Mesothelial cell of epicardium (in vitro differentiated cells): ENCODE measurements at regions not wholly inside any gene's neighbourhood (a gene's known extent, or its start where the extent isn't known, plus 50 kb on each side); places are given as distances from the start of the nearest gene placed in this dataset.

Experiments used
- DNase-seq, 2 experiments: peaks; one replicate each; pipeline ENCODE4 v3.0.0; 2021; ENCODE audit warnings: low spot score in 2 of 2; ENCODE audit not compliant: unreplicated experiment in 2 of 2
- H3K27ac Mint-ChIP-seq: 2 replicates; pipeline ENCODE4 v1.8.0; 2021; ENCODE audit warnings: mixed read lengths
- H3K27me3 Mint-ChIP-seq: 2 replicates; pipeline ENCODE4 v1.8.0; 2021; ENCODE audit warnings: low read depth, mixed read lengths
- H3K36me3 Mint-ChIP-seq: 2 replicates; pipeline ENCODE4 v1.8.0; 2021; ENCODE audit warnings: mixed read lengths
- H3K4me1 Mint-ChIP-seq: 2 replicates; pipeline ENCODE4 v1.8.0; 2021; ENCODE audit warnings: mixed read lengths
- H3K4me3 Mint-ChIP-seq: 2 replicates; pipeline ENCODE4 v1.8.0; 2021; ENCODE audit warnings: mild to moderate bottlenecking, moderate library complexity, mixed read lengths
- H3K9me3 Mint-ChIP-seq: 2 replicates; pipeline ENCODE4 v1.8.0; 2021; ENCODE audit warnings: mixed read lengths
- TF ChIP-seq, protein P1 (sequence below): fragments of 200-600 bp; sonication (generic); IDR thresholded peaks from one replicate; pipeline ENCODE4 v1.5.0; 2021; ENCODE audit warnings: antibody characterized with exemption; ENCODE audit not compliant: unreplicated experiment

DNA sequence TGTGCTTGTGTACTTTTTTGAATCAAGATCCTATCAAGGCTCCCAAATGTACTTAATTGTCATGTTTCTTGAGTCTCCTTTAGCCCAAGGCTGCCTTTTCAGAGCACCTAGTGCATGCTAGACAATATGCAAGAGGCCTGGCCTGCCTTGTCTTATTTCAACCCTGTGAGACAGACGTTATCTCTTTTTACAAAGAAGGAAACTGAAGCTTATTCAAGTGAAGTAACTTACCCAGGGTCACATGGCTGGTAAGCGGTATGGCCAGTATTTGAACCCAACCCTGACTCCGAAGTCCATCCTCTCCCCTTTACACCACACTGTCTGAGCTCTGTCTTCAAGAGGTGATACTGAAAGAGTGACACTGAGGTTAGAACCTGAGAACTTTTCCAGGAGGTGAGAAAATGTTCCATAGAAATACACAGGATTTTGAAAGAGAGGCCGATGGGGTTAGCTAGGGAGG is 505.1 kb downstream of the FOXO1 start:
- no peak for DNase-seq

DNA sequence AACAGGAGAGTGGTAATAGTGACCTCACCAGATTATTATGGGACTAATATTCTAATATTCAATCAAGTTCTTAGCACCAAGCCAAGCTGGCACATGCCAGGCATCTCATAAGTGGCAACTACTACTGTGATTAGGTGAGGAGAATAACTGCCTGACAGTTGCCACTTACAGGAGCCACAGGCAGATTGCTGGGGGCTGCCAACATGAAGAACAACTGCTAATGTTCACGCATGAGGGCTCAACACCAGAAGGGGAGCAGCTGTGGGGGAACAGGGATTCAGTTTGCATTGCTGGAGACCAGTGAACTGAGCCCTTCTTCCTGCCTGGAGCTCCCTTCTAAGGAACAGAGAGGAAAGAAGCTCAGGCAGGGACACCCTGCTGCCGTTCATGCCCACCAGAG is 504.5 kb downstream of the FOXO1 start:
- no peaks in the 10 kb centered on the region for H3K9me3 Mint-ChIP-seq
- no peak overlapping the region for H3K27ac Mint-ChIP-seq
- TF ChIP-seq, protein P1, sequence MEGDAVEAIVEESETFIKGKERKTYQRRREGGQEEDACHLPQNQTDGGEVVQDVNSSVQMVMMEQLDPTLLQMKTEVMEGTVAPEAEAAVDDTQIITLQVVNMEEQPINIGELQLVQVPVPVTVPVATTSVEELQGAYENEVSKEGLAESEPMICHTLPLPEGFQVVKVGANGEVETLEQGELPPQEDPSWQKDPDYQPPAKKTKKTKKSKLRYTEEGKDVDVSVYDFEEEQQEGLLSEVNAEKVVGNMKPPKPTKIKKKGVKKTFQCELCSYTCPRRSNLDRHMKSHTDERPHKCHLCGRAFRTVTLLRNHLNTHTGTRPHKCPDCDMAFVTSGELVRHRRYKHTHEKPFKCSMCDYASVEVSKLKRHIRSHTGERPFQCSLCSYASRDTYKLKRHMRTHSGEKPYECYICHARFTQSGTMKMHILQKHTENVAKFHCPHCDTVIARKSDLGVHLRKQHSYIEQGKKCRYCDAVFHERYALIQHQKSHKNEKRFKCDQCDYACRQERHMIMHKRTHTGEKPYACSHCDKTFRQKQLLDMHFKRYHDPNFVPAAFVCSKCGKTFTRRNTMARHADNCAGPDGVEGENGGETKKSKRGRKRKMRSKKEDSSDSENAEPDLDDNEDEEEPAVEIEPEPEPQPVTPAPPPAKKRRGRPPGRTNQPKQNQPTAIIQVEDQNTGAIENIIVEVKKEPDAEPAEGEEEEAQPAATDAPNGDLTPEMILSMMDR = no peak
- H3K4me3 Mint-ChIP-seq = no peak overlapping the region
- peaks cover 8% of the 10 kb centered on the region for H3K27me3 Mint-ChIP-seq
- no peak for DNase-seq
- H3K36me3 Mint-ChIP-seq = no peaks in the 10 kb centered on the region
- peaks cover 13% of the 10 kb centered on the region for H3K4me1 Mint-ChIP-seq

More for the DNA sequence above, 505.1 kb downstream of the FOXO1 start:
- no peaks in the 10 kb centered on the region for H3K9me3 Mint-ChIP-seq
- no peak overlapping the region for H3K27ac Mint-ChIP-seq
- peaks cover 8% of the 10 kb centered on the region for H3K27me3 Mint-ChIP-seq
- TF ChIP-seq, protein P1 = no peak
- H3K4me3 Mint-ChIP-seq = no peak overlapping the region
- H3K36me3 Mint-ChIP-seq = no peaks in the 10 kb centered on the region
- peaks cover 14% of the 10 kb centered on the region for H3K4me1 Mint-ChIP-seq

DNA sequence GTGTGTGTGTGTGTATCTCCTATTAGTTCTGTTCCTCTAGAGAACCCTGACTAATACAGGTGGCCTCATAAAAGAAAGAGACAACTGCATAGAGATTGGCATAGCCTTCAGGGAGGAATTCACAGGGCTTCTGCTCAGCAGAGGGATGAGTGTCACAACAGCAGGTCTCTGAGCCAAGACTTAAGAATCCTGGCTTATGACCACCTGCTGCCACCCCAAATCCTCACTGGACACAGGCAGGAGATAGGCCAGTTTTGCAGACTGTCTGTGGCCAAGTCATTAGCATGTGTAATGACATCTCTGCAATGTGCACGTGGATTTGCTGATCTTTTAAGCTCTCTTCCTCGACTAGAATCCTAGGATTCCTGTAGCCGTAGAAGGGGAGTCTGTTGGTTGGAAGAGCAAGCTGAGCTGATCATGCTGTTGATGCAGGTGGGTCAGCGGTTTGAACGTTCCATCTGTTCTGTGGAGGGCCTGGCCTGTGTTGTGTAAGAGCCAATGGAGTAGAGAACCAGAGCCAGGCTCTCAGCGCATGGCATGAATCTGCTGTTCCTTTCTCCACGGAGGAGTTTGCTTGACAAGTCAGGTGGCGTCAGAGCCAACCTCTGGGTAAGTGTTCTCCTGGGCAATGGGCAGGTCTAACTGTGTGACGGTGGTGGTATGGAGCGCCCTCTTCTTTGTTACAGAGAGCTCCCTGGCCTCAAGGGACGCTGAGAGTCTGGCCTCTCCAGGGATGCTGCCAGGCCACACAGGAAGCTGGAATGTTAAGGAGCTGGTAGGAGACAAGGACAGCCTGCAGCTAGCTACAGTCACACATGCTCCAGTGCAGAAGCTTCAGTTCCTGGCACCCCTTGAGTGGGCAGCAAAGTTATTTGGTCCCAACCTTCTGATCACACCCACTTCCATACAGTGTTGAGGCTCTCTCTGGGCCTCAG is 503.1 kb downstream of the FOXO1 start:
- peaks cover 8% of the 10 kb centered on the region for H3K27me3 Mint-ChIP-seq
- H3K36me3 Mint-ChIP-seq = no peaks in the 10 kb centered on the region
- H3K27ac Mint-ChIP-seq = no peak overlapping the region
- DNase-seq = no peak
- TF ChIP-seq, protein P1 = no peak
- no peaks in the 10 kb centered on the region for H3K9me3 Mint-ChIP-seq
- no peak overlapping the region for H3K4me3 Mint-ChIP-seq
- H3K4me1 Mint-ChIP-seq = peaks cover 19% of the 10 kb centered on the region

DNA sequence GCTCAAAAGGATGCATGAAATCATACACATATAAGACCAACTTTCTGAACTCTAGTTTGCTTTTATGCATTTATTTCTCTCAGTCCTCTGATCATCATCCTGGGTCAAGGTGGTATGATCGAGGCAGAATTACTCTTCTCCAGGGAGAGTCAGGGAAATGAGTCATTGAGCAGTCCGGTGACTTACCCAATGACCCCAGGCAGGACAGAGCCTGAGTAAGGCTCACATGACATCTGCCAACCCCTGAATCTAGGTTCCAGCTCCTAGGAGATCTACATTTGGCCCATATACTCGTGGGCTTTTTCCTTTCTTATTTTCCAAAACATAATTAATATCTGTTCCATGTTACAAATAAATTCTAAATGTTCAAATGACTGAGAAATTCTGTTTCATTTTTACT is 502.3 kb downstream of the FOXO1 start:
- peaks cover 20% of the 10 kb centered on the region for H3K4me1 Mint-ChIP-seq
- H3K4me3 Mint-ChIP-seq = no peak overlapping the region
- H3K27me3 Mint-ChIP-seq = peaks cover 8% of the 10 kb centered on the region
- DNase-seq = no peak
- no peaks in the 10 kb centered on the region for H3K36me3 Mint-ChIP-seq
- no peaks in the 10 kb centered on the region for H3K9me3 Mint-ChIP-seq
- no peak overlapping the region for H3K27ac Mint-ChIP-seq
- TF ChIP-seq, protein P1 = no peak

DNA sequence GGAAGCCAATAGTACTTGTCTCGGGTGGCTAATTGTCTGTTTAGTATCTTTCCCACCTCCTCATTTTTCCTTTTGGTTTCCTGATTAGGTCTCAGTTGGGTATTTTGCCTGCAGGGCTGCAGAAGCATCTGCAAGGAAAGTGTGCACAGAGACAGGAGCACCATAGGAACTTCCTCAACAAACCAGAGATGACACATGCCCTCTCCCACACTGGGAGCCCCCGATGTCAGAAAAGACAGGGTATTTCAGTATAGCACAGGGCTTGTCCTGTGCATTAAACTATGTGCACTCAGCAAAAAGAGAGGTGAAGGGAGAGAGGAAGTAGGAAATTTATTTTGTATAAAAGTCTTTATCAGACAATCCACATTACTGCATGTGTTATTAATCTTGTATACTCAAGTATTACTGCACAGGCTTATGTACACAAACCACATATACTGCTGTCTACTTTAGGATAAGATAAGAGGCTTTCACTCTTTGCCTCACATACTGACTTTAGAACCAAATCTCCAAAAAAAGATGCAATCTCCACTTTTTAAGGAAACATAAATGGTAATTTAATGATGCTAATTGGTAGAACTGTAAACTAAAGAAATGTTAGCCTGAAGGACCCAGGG is 501.0 kb downstream of the FOXO1 start:
- Mint-ChIP-seq H3K4me3 (no peak overlapping the region), H3K4me1 (peaks cover 24% of the 10 kb centered on the region), H3K9me3 (no peaks in the 10 kb centered on the region), H3K27me3 (peaks cover 8% of the 10 kb centered on the region), H3K27ac (no peak overlapping the region), H3K36me3 (no peaks in the 10 kb centered on the region)
- no peak for DNase-seq
- TF ChIP-seq, protein P1 = no peak
